Cardiac septum (tissue), 1 donor: ENCODE measurements at regions not wholly inside any gene's neighbourhood (a gene's known extent, or its start where the extent isn't known, plus 50 kb on each side); places are given as distances from the start of the nearest gene placed in this dataset.
"Not testable (repeated sequence)": the region's sequence is repeated elsewhere in the genome, so short reads cannot be mapped to it uniquely, and the experiment has no call there.

ENCODE experiments used
- DNase-seq: peaks from one replicate; pipeline ENCODE4 v3.0.0-alpha.2; 2020; ENCODE audit warnings: low spot score
- intact Hi-C: fragments of 100-400 bp; cut with DNase I; formaldehyde crosslinking; loops from one replicate; pipeline ENCODE4 v1.14.0; 2022
- donor health status: DM: no; HTN: no; CAD: no.

- intact Hi-C loops: no loop called here
- no peak for DNase-seq
Observed at GRCh38 chr4:10223782-10224181, 107.2 kb upstream of the WDR1 start.

- DNase-seq, intact Hi-C loops: not testable (repeated sequence)
Observed at GRCh38 chr4:10213481-10213880, 96.9 kb upstream of the WDR1 start.

GRCh38 chr4:10212901-10213300, 96.3 kb upstream of the WDR1 start:
- intact Hi-C loops: no loop called here
- no peak for DNase-seq

DNA sequence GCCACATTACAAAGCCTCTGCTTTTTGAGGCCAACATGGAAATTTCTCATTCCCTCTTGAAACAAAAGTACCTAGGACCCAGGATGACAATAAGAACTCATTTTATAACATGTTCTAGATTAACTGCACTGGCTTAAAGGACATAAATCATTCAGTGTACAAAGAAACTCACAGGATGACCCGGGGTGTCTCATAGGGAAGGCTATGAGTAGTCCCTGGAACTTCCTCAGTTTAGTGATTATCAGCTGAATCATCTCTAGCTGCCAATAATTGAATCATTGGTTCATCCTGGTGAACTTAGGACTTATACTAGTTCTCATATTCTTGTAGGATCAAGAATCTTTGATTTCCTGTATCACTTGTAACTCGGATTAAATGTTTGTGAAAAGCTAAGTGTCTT, 95.8 kb upstream of the WDR1 start:
- intact Hi-C loops: no loop called here
- no peak for DNase-seq

GRCh38 chr4:10207116-10207515, 90.5 kb upstream of the WDR1 start:
- DNase-seq: no peak
- intact Hi-C loops: no loop called here

GRCh38 chr4:10205223-10205622, 88.6 kb upstream of the WDR1 start:
- no peak for DNase-seq
- intact Hi-C loops: no loop called here

- intact Hi-C loops: no loop called here
- no peak for DNase-seq
Observed at GRCh38 chr4:10204401-10205058, 87.9 kb upstream of the WDR1 start.

DNA sequence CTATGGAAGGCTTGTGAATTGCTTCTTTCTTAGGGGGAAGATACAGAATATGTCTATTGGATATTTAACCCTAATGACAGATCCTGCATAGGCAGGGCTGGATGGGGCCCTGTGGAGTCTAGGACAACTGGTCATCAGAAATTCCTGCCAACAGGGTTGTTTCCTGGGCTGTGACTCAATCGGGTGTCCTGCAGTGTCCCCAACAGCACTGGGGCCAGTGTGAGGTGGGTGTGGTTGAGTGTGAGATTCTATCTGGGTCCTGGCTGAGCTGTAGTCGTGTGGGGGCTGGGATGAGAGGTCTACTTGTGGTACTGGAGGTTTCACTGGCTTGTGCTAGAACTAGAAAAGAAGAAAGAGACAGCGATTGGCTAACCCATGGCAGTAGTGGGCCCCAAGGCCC, 87.3 kb upstream of the WDR1 start:
- DNase-seq: no peak
- intact Hi-C loops: no loop called here

DNA sequence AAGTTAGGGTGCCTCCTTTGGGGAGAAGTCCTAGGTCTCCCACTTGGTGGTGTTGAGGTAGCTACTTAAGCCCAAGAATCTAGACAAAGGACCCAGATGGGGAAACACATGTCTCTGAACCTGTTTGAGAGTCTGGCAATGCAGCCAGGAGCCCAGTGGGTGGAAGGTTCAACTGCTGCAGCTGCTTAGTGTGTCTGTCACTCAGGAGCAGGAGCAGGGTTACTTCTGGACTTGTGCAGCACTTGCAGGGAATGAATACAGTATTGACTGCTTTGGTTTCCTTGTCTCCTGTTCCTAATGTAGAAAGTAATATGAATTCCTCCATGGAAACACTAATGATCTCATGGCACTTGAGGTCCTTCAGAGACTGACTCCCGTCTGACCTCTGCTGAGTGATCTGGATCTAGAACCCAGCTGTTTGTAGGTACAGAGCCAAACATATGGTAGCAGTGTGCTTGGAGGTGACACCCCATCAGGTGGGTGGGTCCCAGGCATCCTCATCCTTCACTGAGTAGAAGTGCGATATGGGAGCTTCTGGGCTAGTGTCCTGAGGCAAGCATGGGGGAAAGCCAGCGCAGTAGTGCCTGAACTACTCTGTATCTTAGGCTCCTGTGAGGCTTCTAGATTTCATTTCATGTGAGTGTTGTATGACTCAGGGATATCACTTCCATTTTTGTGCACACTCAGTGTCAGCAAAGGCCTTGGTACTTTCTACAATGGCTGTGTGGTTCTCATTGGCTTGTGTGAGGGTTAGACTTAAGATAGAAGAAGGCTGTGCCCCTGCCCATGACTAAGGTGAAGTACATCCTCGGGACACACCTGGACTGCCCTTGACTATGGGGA, 85.0 kb upstream of the WDR1 start:
- DNase-seq: no peak
- intact Hi-C loops: no loop called here

DNA sequence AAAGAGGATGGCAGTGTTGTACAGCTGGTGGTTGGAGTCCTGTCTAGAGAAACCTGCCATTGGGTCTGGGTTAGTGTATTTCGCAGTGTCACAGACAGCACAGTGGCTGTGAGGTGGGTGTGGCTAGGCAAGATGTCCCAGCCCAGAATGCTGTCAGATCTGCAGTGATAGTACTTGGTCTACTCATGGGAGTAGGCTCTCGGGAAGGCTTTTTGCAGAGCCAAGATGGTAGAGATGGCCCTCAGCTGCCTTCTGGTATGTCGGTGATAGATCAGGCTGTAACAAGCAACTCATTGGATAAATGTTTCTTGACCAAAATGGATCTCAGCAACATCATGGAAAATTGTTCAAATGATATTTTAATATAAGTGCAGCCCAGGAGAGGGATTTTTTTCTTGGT, 84.3 kb upstream of the WDR1 start:
- intact Hi-C loops: no loop called here
- DNase-seq: no peak

DNA sequence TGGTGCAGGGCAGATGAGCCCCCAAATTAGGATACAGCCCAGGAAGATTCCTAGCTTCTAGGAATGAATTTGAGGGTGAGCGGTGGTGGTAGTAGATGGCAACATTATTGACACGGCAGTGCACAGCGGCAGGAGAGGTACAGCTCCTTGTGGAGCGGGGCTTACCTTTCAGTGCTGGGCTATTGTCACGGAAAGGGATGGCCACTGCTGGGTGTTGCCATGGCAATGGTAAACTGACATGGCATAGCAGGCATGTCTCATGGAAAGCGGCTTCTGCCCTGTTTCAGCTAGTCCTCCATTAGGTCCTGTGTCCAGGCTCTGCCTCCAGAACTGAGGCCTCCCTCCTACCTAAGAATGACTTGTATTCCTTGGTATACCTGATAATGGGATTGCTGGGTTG, 81.8 kb upstream of the WDR1 start:
- intact Hi-C loops: no loop called here

GRCh38 chr4:10197952-10198351, 81.4 kb upstream of the WDR1 start:
- intact Hi-C loops: no loop called here
- no peak for DNase-seq

More for the DNA sequence above, 81.8 kb upstream of the WDR1 start:
- no peak for DNase-seq

DNA sequence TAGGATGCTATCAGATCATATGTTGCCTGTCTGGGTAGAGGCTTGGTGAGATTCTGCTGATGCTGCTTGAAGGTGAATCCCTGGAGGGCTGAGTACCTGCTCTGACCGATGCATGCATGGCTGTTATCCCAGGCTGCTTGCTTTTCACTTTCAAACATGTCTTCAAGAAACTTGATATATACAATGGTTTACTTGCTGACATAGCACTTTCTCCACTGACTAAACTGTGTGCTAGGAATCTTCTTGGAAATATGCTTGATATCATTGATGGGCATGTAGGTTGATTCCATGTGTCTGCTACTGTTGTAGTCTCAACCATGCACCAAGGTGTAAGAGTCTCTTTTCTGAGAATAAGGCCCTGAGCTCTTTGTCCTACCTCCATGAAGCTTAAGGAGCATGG, 79.6 kb upstream of the WDR1 start:
- no peak for DNase-seq
- intact Hi-C loops: no loop called here

- DNase-seq: no peak
Observed at GRCh38 chr4:10192331-10192730, 75.7 kb upstream of the WDR1 start.

DNA sequence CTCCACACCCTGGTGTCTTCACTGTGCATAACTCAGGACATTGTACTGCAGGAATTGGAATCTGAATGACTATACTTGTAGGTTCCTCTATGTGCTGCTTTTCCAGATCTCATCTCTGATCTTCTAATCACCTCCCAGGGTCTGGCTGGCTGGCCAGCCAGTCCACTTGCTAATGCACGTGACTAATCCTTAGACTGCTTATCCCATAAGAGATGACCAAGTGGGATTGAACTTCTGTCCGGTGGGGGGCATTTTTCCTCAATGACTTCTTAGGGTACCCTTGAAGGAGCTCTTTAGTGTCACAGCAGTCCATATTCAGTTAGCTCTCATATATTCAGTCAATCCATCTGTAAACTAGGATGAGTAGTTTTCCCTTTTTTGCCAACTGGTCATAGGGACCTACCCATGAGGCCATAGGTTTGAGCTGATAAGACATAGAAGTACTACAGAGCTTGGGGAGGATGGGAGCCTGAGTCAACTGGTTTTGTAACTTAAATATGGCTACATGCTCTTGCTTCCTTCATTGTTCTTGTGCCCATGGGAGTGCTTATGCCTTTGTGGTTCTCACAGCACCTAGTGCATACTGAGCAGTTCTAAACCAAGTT, 71.9 kb upstream of the WDR1 start:
- intact Hi-C loops: no loop called here
- DNase-seq: no peak

More at GRCh38 chr4:10192331-10192730, 75.7 kb upstream of the WDR1 start:
- intact Hi-C loops: no loop called here

GRCh38 chr4:10186228-10187214, 69.9 kb upstream of the WDR1 start:
- intact Hi-C loops: no loop called here
- DNase-seq: no peak

DNA sequence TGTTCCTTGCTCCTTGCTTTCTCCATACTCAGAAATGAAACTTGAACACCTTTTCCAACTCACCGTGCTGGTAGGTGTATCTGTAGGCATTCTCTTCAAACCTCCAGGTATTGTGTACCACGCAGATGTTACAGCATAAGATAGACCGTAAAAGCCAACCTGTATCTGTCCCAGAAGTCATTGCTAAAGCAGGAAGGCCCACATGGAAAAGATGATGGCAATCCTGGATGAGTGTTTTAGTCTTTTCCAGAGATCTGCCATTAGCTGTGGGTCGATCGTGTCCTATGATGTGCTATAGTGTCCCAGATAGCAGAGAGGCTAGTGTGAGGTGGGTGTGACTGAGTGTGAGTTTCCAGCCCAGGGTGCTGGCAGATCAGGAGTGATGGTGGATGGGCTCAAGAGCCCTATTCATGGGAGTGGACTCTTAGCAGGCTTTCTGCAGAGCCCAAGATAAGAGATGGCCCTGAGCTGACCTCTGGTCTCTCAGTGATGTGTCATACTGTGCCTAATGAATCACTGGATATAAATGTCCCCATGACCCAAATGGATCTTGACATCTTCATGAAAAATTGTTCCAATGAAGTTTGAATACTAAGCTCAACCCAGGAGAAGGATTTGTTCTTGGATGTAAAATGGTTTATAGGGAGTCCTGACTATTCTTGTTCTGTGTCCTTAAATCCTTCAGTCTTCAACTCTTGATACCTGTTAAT, 69.1 kb upstream of the WDR1 start:
- no peak for DNase-seq
- intact Hi-C loops: no loop called here

DNA sequence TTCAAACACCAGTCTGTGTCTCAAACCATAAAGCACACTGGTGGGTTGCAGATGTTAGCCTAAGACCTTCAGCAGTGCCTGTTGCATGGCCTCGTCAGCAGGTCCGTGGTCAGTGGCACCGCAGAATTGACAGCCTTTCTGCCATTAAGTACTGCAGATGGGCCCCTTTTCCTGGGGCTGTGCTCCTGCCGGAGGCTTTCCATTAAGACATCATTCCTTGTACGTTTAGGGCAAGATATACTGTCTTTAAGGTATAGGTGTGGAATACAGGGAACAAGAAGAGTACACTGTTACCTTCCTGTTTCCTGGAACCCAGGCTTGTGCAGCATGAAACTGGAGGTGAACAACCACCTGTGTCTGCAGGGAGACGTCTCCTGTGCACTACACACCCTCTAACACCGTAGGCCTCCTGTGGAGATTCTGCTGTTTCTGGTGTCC, 67.9 kb upstream of the WDR1 start:
- intact Hi-C loops: no loop called here
- no peak for DNase-seq

DNA sequence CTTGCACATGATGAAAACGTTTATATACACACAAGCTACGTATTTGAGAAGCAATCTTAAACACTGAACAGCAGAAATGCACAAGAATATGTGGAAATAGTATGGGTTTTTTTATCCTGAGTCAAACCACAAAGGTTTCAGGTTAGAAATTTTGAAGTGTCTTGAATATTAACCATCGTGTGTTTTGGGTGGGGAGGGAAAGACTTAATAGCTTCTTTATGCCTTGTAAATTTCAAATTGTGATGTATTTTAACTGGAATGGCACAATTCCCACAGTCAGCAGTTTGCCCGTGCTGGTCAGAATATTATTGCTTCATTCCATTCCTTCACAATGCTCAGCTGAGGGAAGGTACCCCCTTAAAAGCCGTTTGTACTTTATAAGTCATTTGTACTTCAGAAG, 67.4 kb upstream of the WDR1 start:
- intact Hi-C loops: no loop called here
- no peak for DNase-seq
